Stimulated activated naive CD8-positive, alpha-beta T cell treated with anti-CD3 and anti-CD28 coated beads, Interleukin-15, Interleukin-2, amounts not matched to agents 100 ng/mL and 50 ng/mL, for 24 hours (primary cell): ENCODE measurements at regions not wholly inside any gene's neighbourhood (a gene's known extent, or its start where the extent isn't known, plus 50 kb on each side); places are given as distances from the start of the nearest gene placed in this dataset.

Source experiments
- H3K27ac Mint-ChIP-seq: one replicate; pipeline ENCODE4 v1.8.0; 2021; ENCODE audit warnings: mild to moderate bottlenecking, mixed read lengths
- H3K27me3 Mint-ChIP-seq: one replicate; pipeline ENCODE4 v1.8.0; 2021; ENCODE audit warnings: mixed read lengths
- H3K36me3 Mint-ChIP-seq: one replicate; pipeline ENCODE4 v1.8.0; 2021; ENCODE audit warnings: low read depth, mixed read lengths
- H3K4me1 Mint-ChIP-seq: one replicate; pipeline ENCODE4 v1.8.0; 2021; ENCODE audit warnings: low read depth, mixed read lengths
- H3K4me3 Mint-ChIP-seq: one replicate; pipeline ENCODE4 v1.8.0; 2021; ENCODE audit warnings: mild to moderate bottlenecking, mixed read lengths
- H3K9me3 Mint-ChIP-seq: one replicate; pipeline ENCODE4 v1.8.0; 2021; ENCODE audit warnings: mixed read lengths

- no peaks in the 10 kb centered on the region for H3K9me3 Mint-ChIP-seq
Measured at GRCh38 chr7:32175099-32175498, 104.9 kb upstream of the PDE1C start.

GRCh38 chr7:32171248-32171647 is 101.0 kb upstream of the PDE1C start:
- Mint-ChIP-seq H3K36me3 (no peaks in the 10 kb centered on the region), H3K4me3 (no peak overlapping the region), H3K4me1 (no peaks in the 10 kb centered on the region), H3K27me3 (no peaks in the 10 kb centered on the region), H3K9me3 (no peaks in the 10 kb centered on the region), H3K27ac (no peak overlapping the region)

More at GRCh38 chr7:32175099-32175498, 104.9 kb upstream of the PDE1C start:
- H3K27me3 Mint-ChIP-seq, result no peaks in the 10 kb centered on the region
- no peak overlapping the region for H3K4me3 Mint-ChIP-seq
- H3K27ac Mint-ChIP-seq, result no peak overlapping the region
- H3K4me1 Mint-ChIP-seq, result no peaks in the 10 kb centered on the region
- H3K36me3 Mint-ChIP-seq, result no peaks in the 10 kb centered on the region

DNA sequence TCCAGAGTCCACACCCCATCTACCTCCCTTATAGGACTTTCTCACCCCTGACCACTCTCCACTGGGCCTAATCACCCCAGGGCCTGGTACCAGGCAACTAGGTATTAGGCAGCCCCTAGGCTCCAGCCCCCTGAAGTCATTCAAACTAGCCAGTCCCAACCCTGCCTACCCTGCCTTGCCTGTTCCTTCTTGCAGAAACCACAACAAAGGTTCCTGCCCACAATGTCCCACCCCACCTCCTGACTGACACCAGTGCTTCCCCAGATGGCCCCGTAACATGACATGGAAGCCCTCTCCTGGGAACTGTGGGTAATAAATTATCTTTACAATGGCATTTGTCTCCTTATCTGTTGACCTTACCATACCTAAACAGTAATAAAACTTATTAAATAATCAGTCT is 100.6 kb upstream of the PDE1C start:
- Mint-ChIP-seq H3K9me3 (no peaks in the 10 kb centered on the region), H3K36me3 (no peaks in the 10 kb centered on the region), H3K4me3 (no peak overlapping the region), H3K27me3 (no peaks in the 10 kb centered on the region), H3K4me1 (no peaks in the 10 kb centered on the region), H3K27ac (no peak overlapping the region)

DNA sequence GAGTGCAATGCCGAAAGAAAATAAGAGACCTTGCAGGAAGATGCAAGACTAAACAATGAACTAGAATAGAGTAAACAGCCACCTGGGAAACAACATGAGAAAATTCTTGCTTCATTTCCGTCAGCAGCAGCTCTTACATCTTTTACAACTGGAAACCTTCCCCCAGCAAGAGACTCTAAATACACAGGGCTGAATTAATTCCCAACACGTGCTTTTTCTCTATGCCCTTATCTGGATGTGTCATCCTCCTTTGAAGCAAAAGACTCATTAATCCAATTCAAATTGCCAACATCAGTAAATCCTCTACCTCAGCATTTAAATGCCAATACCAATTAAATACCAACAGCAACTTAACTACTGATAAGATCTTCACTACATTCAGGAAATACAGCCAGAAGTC is 99.0 kb upstream of the PDE1C start:
- Mint-ChIP-seq H3K36me3 (no peaks in the 10 kb centered on the region), H3K4me3 (no peak overlapping the region), H3K4me1 (no peaks in the 10 kb centered on the region), H3K27me3 (no peaks in the 10 kb centered on the region), H3K27ac (no peak overlapping the region), H3K9me3 (no peaks in the 10 kb centered on the region)

- no peaks in the 10 kb centered on the region for H3K4me1 Mint-ChIP-seq
- no peaks in the 10 kb centered on the region for H3K36me3 Mint-ChIP-seq
- no peak overlapping the region for H3K27ac Mint-ChIP-seq
- H3K4me3 Mint-ChIP-seq, result no peak overlapping the region
- H3K9me3 Mint-ChIP-seq, result no peaks in the 10 kb centered on the region
- no peaks in the 10 kb centered on the region for H3K27me3 Mint-ChIP-seq
Measured at GRCh38 chr7:32167815-32168214, 97.6 kb upstream of the PDE1C start.

- Mint-ChIP-seq H3K4me3 (no peak overlapping the region), H3K27ac (no peak overlapping the region), H3K36me3 (no peaks in the 10 kb centered on the region), H3K27me3 (no peaks in the 10 kb centered on the region), H3K4me1 (no peaks in the 10 kb centered on the region), H3K9me3 (no peaks in the 10 kb centered on the region)
Measured at GRCh38 chr7:32167256-32167655, 97.0 kb upstream of the PDE1C start.

GRCh38 chr7:32164341-32164996 is 94.3 kb upstream of the PDE1C start:
- peaks cover under 1% of the 10 kb centered on the region for H3K9me3 Mint-ChIP-seq

GRCh38 chr7:32163896-32164295 is 93.7 kb upstream of the PDE1C start:
- no peak overlapping the region for H3K4me3 Mint-ChIP-seq
- H3K36me3 Mint-ChIP-seq, result no peaks in the 10 kb centered on the region
- no peaks in the 10 kb centered on the region for H3K4me1 Mint-ChIP-seq
- peaks cover 6% of the 10 kb centered on the region for H3K9me3 Mint-ChIP-seq
- H3K27ac Mint-ChIP-seq, result no peak overlapping the region
- H3K27me3 Mint-ChIP-seq, result no peaks in the 10 kb centered on the region

More at GRCh38 chr7:32164341-32164996, 94.3 kb upstream of the PDE1C start:
- Mint-ChIP-seq H3K27me3 (no peaks in the 10 kb centered on the region), H3K36me3 (no peaks in the 10 kb centered on the region), H3K4me3 (no peak overlapping the region), H3K4me1 (no peaks in the 10 kb centered on the region), H3K27ac (no peak overlapping the region)

DNA sequence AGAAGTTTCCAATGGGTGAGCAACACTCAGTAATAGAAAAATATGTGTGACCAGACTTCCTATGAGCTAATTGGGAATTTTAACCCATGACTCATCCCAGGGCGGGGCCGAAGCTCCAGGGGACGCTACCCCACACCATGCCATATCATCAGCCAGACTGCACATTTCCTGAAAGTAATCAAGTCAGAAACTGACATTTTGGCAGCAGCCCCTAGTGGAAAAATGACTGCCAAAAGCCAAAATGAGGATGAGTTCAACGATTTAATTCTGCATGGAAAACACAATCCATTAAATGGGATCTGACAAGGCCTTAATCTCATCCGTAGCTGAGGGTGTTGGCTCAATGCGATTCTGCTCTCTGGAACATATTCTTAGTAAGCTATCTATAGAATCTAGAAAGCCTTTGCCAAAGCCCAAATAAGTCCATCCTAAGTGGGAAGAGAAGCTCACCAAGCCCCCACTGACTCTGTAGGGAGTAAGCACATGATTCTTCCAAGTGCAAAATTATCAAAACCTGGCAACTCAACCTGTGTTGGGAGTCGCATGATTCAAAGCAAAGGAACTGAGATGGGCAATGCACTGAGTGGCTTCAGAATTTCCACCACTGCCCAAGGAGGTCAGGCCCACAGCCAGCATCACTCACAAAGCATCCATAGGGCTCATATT is 93.1 kb upstream of the PDE1C start:
- Mint-ChIP-seq H3K4me3 (no peak overlapping the region), H3K4me1 (no peaks in the 10 kb centered on the region), H3K27me3 (no peaks in the 10 kb centered on the region), H3K27ac (no peak overlapping the region), H3K9me3 (peaks cover 9% of the 10 kb centered on the region), H3K36me3 (no peaks in the 10 kb centered on the region)

- H3K27ac Mint-ChIP-seq, result no peak overlapping the region
- H3K27me3 Mint-ChIP-seq, result no peaks in the 10 kb centered on the region
- peaks cover 9% of the 10 kb centered on the region for H3K9me3 Mint-ChIP-seq
- no peak overlapping the region for H3K4me3 Mint-ChIP-seq
- H3K4me1 Mint-ChIP-seq, result no peaks in the 10 kb centered on the region
- no peaks in the 10 kb centered on the region for H3K36me3 Mint-ChIP-seq
Measured at GRCh38 chr7:32161708-32162107, 91.5 kb upstream of the PDE1C start.

DNA sequence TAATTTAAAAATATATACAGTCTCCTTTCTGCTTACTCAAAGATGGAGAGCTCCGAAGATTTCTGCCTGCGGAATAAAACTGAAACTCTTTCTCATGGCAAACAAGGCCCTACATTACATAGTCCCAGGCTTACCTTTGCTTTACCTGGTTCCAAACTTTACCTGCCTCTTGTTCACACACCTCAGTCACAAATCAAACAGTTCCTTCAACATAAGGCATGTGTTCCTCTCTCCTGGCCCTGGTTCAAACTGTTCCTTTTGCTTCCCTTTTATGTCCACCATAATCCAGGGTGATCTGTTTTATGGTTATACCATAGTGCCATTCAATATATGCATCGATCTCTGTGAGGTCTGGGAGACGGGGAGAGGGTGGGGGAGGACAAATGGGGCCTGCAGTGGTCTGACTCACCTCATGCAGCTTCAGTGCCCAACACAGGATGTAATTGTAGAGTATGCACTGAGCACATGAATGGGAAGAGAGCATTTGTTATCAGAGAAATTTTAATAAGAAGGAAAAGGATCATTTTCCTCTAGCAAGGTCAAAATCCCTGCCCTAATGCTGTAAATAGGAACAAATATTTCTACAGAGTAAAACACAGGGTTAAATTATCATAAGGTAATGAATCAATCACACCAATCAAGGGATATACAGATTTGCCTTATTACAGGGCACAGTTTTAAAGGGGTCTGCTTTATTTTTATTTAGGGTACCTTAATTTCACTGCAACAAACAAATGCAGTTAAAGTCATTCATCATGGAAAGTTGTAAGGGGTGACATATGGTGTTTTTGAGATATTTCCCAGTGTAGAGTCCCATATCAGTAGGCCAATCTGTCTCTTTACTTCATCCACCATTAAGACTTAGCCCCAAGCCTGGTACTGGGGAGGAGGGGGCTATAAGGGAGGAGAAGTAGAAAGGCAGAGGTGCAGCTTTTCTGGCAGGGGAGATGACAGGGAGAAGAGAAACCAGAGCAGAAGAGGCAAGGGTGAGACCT is 88.8 kb upstream of the PDE1C start:
- H3K27ac Mint-ChIP-seq, result no peak overlapping the region
- H3K27me3 Mint-ChIP-seq, result no peaks in the 10 kb centered on the region
- H3K36me3 Mint-ChIP-seq, result no peaks in the 10 kb centered on the region
- H3K4me1 Mint-ChIP-seq, result no peaks in the 10 kb centered on the region
- H3K9me3 Mint-ChIP-seq, result peaks cover 9% of the 10 kb centered on the region
- H3K4me3 Mint-ChIP-seq, result no peak overlapping the region

DNA sequence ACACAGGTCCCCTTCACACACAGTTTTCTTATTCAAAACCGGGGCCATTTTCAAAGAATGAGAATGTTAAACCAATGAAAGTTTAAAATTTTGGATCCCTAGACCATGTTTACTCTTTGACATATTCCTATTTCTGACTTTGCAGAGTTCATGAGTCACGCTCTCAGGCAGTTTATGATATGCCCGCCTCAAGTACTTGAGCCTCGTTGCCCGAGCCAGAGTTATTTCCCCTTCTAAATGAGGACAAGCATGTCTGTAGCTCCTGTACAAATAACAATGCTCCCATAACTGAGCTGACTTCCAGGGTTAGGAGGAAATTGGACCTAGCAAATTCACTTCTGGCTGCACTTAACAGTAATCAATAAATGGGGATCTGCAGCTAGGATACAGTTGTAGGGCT is 87.9 kb upstream of the PDE1C start:
- H3K4me1 Mint-ChIP-seq, result no peaks in the 10 kb centered on the region
- H3K27ac Mint-ChIP-seq, result no peak overlapping the region
- peaks cover 9% of the 10 kb centered on the region for H3K9me3 Mint-ChIP-seq
- H3K36me3 Mint-ChIP-seq, result no peaks in the 10 kb centered on the region
- H3K4me3 Mint-ChIP-seq, result no peak overlapping the region
- H3K27me3 Mint-ChIP-seq, result no peaks in the 10 kb centered on the region

- peaks cover 9% of the 10 kb centered on the region for H3K9me3 Mint-ChIP-seq
- H3K27ac Mint-ChIP-seq, result no peak overlapping the region
- H3K27me3 Mint-ChIP-seq, result no peaks in the 10 kb centered on the region
- no peaks in the 10 kb centered on the region for H3K36me3 Mint-ChIP-seq
- H3K4me3 Mint-ChIP-seq, result no peak overlapping the region
- H3K4me1 Mint-ChIP-seq, result no peaks in the 10 kb centered on the region
Measured at GRCh38 chr7:32155712-32156111, 85.5 kb upstream of the PDE1C start.

- no peaks in the 10 kb centered on the region for H3K36me3 Mint-ChIP-seq
- H3K4me1 Mint-ChIP-seq, result no peaks in the 10 kb centered on the region
- no peaks in the 10 kb centered on the region for H3K27me3 Mint-ChIP-seq
- H3K4me3 Mint-ChIP-seq, result no peak overlapping the region
- H3K27ac Mint-ChIP-seq, result no peak overlapping the region
- peaks cover 9% of the 10 kb centered on the region for H3K9me3 Mint-ChIP-seq
Measured at GRCh38 chr7:32154797-32155196, 84.6 kb upstream of the PDE1C start.

GRCh38 chr7:32153006-32153405 is 82.8 kb upstream of the PDE1C start:
- Mint-ChIP-seq H3K9me3 (no peaks in the 10 kb centered on the region), H3K27me3 (no peaks in the 10 kb centered on the region), H3K36me3 (no peaks in the 10 kb centered on the region), H3K4me1 (no peaks in the 10 kb centered on the region), H3K4me3 (no peak overlapping the region), H3K27ac (no peak overlapping the region)
